Upper lobe of left lung (tissue), 6 donors: ENCODE measurements at regions not wholly inside any gene's neighbourhood (a gene's known extent, or its start where the extent isn't known, plus 50 kb on each side); places are given as distances from the start of the nearest gene placed in this dataset.

Experiments
- ATAC-seq, 2 donors: fragments of 200-7000 bp; cut with Tn5 transposase; one replicate each; pipeline ENCODE4 v1.9.1; 2022; ENCODE audit warnings: mild to moderate bottlenecking in 2 of 2, moderate library complexity in 2 of 2; ENCODE audit not compliant: low FRiP score in 2 of 2
- DNase-seq, 2 donors: peaks; one replicate each; pipeline ENCODE4 v3.0.0-alpha.2; 2019 to 2020
- H3K27ac ChIP-seq, 4 donors: fragments of 200-600 bp; sonication (generic); one replicate each; pipeline ENCODE4 v1.5.1; 2016 to 2019
- H3K27me3 ChIP-seq, 4 donors: fragments of 200-600 bp; sonication (generic); one replicate each; pipeline ENCODE4 v1.5.1; 2017 to 2019
- H3K36me3 ChIP-seq, 4 donors: fragments of 200-600 bp; sonication (generic); one replicate each; pipeline ENCODE4 v1.5.1; 2016 to 2019
- H3K4me1 ChIP-seq, 4 donors: fragments of 200-600 bp; sonication (generic); one replicate each; pipeline ENCODE4 v1.5.1; 2018 to 2019
- H3K4me3 ChIP-seq, 4 donors: fragments of 200-600 bp; sonication (generic); one replicate each; pipeline ENCODE4 v1.5.1; 2017 to 2019; ENCODE audit warnings: mild to moderate bottlenecking in 2 of 4, moderate library complexity in 1 of 4
- H3K9me3 ChIP-seq, 4 donors: fragments of 200-600 bp; sonication (generic); one replicate each; pipeline ENCODE4 v1.5.1; 2018 to 2019
- EP300 ChIP-seq, 4 donors: sonication (generic); formaldehyde crosslinking; IDR thresholded peaks; one replicate each; pipeline ENCODE4 v1.5.1; 2017; ENCODE audit warnings: antibody characterized with exemption in 4 of 4, control low read depth in 2 of 4
- POLR2A ChIP-seq, 4 donors: fragments of 450-650 bp; IDR thresholded peaks; one replicate each; pipeline ENCODE4 v1.5.1; 2016 to 2017; ENCODE audit warnings: antibody characterized with exemption in 4 of 4, mild to moderate bottlenecking in 2 of 4
- POLR2AphosphoS5 ChIP-seq, 2 donors: sonication (generic); formaldehyde crosslinking; IDR thresholded peaks; one replicate each; pipeline ENCODE4 v1.5.1; 2017; ENCODE audit warnings: antibody characterized with exemption in 2 of 2
- WGBS, 2 donors: methylation state at CpG; one replicate each; pipeline ENCODE4 v1.1.5; 2017 to 2018; 5-methylcytosine and 5-hydroxymethylcytosine counted together
- TF ChIP-seq, protein P1 (sequence below), 6 experiments: fragments of 450-650 bp in 4 of 6; fragments of 200-600 bp in 2 of 6; sonication (generic) in 2 of 6; IDR thresholded peaks; one replicate each; pipeline ENCODE4 v1.5.1; 2016 to 2019; ENCODE audit warnings: antibody characterized with exemption in 6 of 6
- donor health status: DM: no; HTN: no; CAD: no; lungs with moderate emphysema.
- donor health status: DM: no; HTN: yes; CAD: no; lungs with severe emphysema.

DNA sequence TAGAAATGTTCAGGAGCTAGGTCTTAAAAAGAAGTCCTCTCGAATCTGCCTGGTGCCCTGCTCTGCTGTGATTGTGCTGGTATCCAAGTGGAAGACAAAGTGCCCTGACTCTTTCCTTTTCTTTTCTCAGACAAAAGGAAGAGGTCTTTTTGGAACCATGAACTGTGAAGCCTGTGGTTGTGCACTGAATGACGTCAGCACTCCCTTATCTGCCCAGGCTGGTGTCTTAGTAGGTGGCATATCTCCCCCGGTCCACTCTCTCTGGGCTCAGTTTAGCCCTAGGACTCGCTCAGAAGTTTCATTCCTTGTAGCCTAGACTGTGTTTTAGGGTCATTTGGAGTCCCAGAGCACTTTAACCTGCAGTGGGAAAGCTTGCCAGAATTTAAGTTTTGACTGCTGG lies 400.3 kb upstream of the CT83 start:
- H3K27ac ChIP-seq, result no peak overlapping the region
- TF ChIP-seq EP300 (IDR thresholded peaks at IDR 0.05), result no peak
- no peak for TF ChIP-seq POLR2AphosphoS5 (IDR thresholded peaks at IDR 0.05)
- no peak for TF ChIP-seq POLR2A (IDR thresholded peaks at IDR 0.05)
- TF ChIP-seq, protein P1, sequence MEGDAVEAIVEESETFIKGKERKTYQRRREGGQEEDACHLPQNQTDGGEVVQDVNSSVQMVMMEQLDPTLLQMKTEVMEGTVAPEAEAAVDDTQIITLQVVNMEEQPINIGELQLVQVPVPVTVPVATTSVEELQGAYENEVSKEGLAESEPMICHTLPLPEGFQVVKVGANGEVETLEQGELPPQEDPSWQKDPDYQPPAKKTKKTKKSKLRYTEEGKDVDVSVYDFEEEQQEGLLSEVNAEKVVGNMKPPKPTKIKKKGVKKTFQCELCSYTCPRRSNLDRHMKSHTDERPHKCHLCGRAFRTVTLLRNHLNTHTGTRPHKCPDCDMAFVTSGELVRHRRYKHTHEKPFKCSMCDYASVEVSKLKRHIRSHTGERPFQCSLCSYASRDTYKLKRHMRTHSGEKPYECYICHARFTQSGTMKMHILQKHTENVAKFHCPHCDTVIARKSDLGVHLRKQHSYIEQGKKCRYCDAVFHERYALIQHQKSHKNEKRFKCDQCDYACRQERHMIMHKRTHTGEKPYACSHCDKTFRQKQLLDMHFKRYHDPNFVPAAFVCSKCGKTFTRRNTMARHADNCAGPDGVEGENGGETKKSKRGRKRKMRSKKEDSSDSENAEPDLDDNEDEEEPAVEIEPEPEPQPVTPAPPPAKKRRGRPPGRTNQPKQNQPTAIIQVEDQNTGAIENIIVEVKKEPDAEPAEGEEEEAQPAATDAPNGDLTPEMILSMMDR (IDR thresholded peaks at IDR 0.05), result no peak
- no peaks in the 10 kb centered on the region for H3K36me3 ChIP-seq
- H3K4me1 ChIP-seq, result no peaks in the 10 kb centered on the region
- H3K9me3 ChIP-seq, result no peaks in the 10 kb centered on the region
- no peaks in the 10 kb centered on the region for H3K27me3 ChIP-seq
- WGBS, 2 donors, result 72% methylated on average over 4 of the region's 4 CpGs; no CpG with 5 or more reads in 1 of the 2 donors
- ATAC-seq (no peak), DNase-seq (no peak)
- no peak overlapping the region for H3K4me3 ChIP-seq

- TF ChIP-seq, protein P1 (IDR thresholded peaks at IDR 0.05), result no peak
- TF ChIP-seq EP300 (IDR thresholded peaks at IDR 0.05), result no peak
- Histone ChIP-seq H3K4me3 (no peak overlapping the region), H3K27me3 (no peaks in the 10 kb centered on the region), H3K27ac (no peak overlapping the region), H3K36me3 (no peaks in the 10 kb centered on the region), H3K4me1 (no peaks in the 10 kb centered on the region), H3K9me3 (no peaks in the 10 kb centered on the region)
- WGBS, 2 donors, result 32 to 67% methylated on average over 1 of the region's 1 CpG
- DNase-seq (no peak), ATAC-seq (no peak)
Measured at GRCh38 chrX:116862340-116862739, 399.6 kb upstream of the CT83 start.

GRCh38 chrX:116841290-116841689 lies 378.5 kb upstream of the CT83 start:
- WGBS, 2 donors, result 78 to 86% methylated on average over 2 to 3 of the region's 3 CpGs
- Histone ChIP-seq H3K27me3 (no peaks in the 10 kb centered on the region), H3K36me3 (no peaks in the 10 kb centered on the region), H3K4me1 (no peaks in the 10 kb centered on the region), H3K4me3 (no peak overlapping the region), H3K27ac (no peak overlapping the region), H3K9me3 (no peaks in the 10 kb centered on the region)
- DNase-seq (no peak), ATAC-seq (no peak)
- TF ChIP-seq POLR2A (IDR thresholded peaks at IDR 0.05) (no peak), POLR2AphosphoS5 (IDR thresholded peaks at IDR 0.05) (no peak), EP300 (IDR thresholded peaks at IDR 0.05) (no peak)
- TF ChIP-seq, protein P1 (IDR thresholded peaks at IDR 0.05), result no peak

GRCh38 chrX:116827063-116827462 lies 364.3 kb upstream of the CT83 start:
- TF ChIP-seq, protein P1 (IDR thresholded peaks at IDR 0.05), result no peak
- no peak for TF ChIP-seq EP300 (IDR thresholded peaks at IDR 0.05)
- TF ChIP-seq POLR2AphosphoS5 (IDR thresholded peaks at IDR 0.05), result no peak
- TF ChIP-seq POLR2A (IDR thresholded peaks at IDR 0.05), result no peak
- no peaks in the 10 kb centered on the region for H3K36me3 ChIP-seq
- WGBS, 2 donors, result 64 to 69% methylated on average over 4 of the region's 4 CpGs
- H3K4me3 ChIP-seq, result no peak overlapping the region
- no peaks in the 10 kb centered on the region for H3K4me1 ChIP-seq
- ATAC-seq, result no peak
- H3K9me3 ChIP-seq, result no peaks in the 10 kb centered on the region
- no peaks in the 10 kb centered on the region for H3K27me3 ChIP-seq
- H3K27ac ChIP-seq, result no peak overlapping the region
- no peak for DNase-seq

- WGBS, 2 donors, result 46% methylated on average over 1 of the region's 1 CpG; no CpG with 5 or more reads in 1 of the 2 donors
- ATAC-seq (no peak), DNase-seq (no peak)
- H3K36me3 ChIP-seq, result no peaks in the 10 kb centered on the region
- no peaks in the 10 kb centered on the region for H3K9me3 ChIP-seq
- H3K4me1 ChIP-seq, result no peaks in the 10 kb centered on the region
- no peaks in the 10 kb centered on the region for H3K27me3 ChIP-seq
- no peak overlapping the region for H3K4me3 ChIP-seq
- no peak overlapping the region for H3K27ac ChIP-seq
- no peak for TF ChIP-seq EP300 (IDR thresholded peaks at IDR 0.05)
- TF ChIP-seq, protein P1 (IDR thresholded peaks at IDR 0.05), result no peak
- no peak for TF ChIP-seq POLR2AphosphoS5 (IDR thresholded peaks at IDR 0.05)
- no peak for TF ChIP-seq POLR2A (IDR thresholded peaks at IDR 0.05)
Measured at GRCh38 chrX:116824785-116825184, 362.0 kb upstream of the CT83 start.
